Adrenal gland (tissue), 9 donors: ENCODE measurements at regions not wholly inside any gene's neighbourhood (a gene's known extent, or its start where the extent isn't known, plus 50 kb on each side); places are given as distances from the start of the nearest gene placed in this dataset.

Experiments used
- DNase-seq, 7 donors: peaks; one replicate each; pipeline ENCODE4 v3.0.0-alpha.2; 2019 to 2020
- H3K27ac ChIP-seq, 5 donors: fragments of 200-600 bp; sonication (generic) in 4 of 5; 1 replicate in 3 of 5; 2 replicates in 2 of 5; pipeline versions ENCODE4 v1.5.1 to v1.8.0; 2016 to 2020; ENCODE audit warnings: mild to moderate bottlenecking in 1 of 5
- H3K27me3 ChIP-seq: fragments of 200-600 bp; 2 replicates; pipeline ENCODE4 v1.8.0; 2021
- H3K36me3 ChIP-seq, 2 donors: fragments of 200-600 bp; replicated peaks in 1 of 2; 1 replicate in 1 of 2; 2 replicates in 1 of 2; pipeline versions ENCODE4 v1.5.1 to v1.8.0; 2018 to 2022
- H3K4me1 ChIP-seq, 2 donors: fragments of 200-600 bp; replicated peaks in 1 of 2; 1 replicate in 1 of 2; 2 replicates in 1 of 2; pipeline versions ENCODE4 v1.5.1 to v1.8.0; 2018 to 2021
- H3K4me3 ChIP-seq, 4 donors: fragments of 200-600 bp; sonication (generic) in 3 of 4; one replicate each; pipeline ENCODE4 v1.5.1; 2016 to 2018
- H3K9me3 ChIP-seq, 3 donors: fragments of 200-600 bp; sonication (generic) in 1 of 3; replicated peaks in 1 of 3; 1 replicate in 2 of 3; 2 replicates in 1 of 3; pipeline versions ENCODE4 v1.5.1 to v1.8.0; 2016 to 2021
- POLR2A ChIP-seq, 2 donors: fragments of 450-650 bp; IDR thresholded peaks; one replicate each; pipeline ENCODE4 v1.6.1; 2017; ENCODE audit warnings: antibody characterized with exemption in 2 of 2, mild to moderate bottlenecking in 2 of 2, moderate library complexity in 1 of 2
- WGBS, 4 donors: extraction: QIAGEN DNeasy Blood & Tissue Kit in 2 of 4; methylation state at CpG; one replicate each; pipeline versions ENCODE4 v1.1.5 to v1.1.7; 2013 to 2017; 5-methylcytosine and 5-hydroxymethylcytosine counted together
- intact Hi-C, 2 donors: fragments of 100-400 bp; cut with DNase I; formaldehyde crosslinking; loops; one replicate each; pipeline versions ENCODE4 v1.14.1 to v1.15.0; 2022 to 2023
- TF ChIP-seq, protein P1 (sequence below), 6 experiments: fragments of 450-650 bp in 4 of 6; fragments of 200-600 bp in 2 of 6; sonication (generic) in 1 of 6; IDR thresholded peaks; 1 replicate in 5 of 6; 2 replicates in 1 of 6; pipeline versions ENCODE4 v1.5.1 to v1.8.0; 2016 to 2021; ENCODE audit warnings: antibody characterized with exemption in 6 of 6, mild to moderate bottlenecking in 2 of 6, moderate library complexity in 1 of 6
- donor health status: healthy with polysubstance abuse.
- donor health status: Bipolar disorder and iron deficiency.
- donor health status: DM: yes; HTN: yes; CAD: no.
- donor health status: DM: no; HTN: no; CAD: no.
- donor health status: DM: no; HTN: no; CAD: no.

DNA sequence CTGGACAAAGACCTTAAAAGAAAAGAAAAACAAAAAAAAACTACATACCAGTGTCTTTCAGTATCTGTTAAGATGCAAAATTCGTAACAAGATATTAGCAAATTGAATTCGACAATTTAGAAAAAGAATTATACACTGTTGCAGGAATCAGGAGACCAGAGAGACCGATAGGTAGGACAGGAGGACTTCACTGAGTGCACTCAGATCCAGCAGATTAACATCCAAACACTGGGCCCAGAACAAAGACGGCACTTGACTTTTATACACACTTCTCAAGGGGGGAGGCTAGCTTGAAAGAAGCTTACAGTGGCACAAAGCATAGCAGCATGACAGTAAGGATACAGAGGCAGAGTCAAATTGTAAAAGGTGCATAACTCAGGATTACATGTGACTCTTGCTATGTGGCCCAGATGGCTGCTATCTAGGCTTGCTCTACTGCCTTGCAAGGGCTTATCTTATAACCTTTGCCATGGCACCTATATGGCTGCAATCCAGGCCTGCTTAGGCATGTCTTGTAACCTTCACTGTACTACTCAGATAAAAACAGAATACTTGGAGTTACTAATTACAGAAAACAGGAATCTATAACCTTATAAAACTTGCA lies 507.3 kb upstream of the LRRTM4 start:
- 44 to 70% (median 59%) methylated on average over 4 of the region's 4 CpGs for WGBS, 4 donors
- TF ChIP-seq, protein P1, sequence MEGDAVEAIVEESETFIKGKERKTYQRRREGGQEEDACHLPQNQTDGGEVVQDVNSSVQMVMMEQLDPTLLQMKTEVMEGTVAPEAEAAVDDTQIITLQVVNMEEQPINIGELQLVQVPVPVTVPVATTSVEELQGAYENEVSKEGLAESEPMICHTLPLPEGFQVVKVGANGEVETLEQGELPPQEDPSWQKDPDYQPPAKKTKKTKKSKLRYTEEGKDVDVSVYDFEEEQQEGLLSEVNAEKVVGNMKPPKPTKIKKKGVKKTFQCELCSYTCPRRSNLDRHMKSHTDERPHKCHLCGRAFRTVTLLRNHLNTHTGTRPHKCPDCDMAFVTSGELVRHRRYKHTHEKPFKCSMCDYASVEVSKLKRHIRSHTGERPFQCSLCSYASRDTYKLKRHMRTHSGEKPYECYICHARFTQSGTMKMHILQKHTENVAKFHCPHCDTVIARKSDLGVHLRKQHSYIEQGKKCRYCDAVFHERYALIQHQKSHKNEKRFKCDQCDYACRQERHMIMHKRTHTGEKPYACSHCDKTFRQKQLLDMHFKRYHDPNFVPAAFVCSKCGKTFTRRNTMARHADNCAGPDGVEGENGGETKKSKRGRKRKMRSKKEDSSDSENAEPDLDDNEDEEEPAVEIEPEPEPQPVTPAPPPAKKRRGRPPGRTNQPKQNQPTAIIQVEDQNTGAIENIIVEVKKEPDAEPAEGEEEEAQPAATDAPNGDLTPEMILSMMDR (IDR thresholded peaks at IDR 0.05), result no peak
- no peak for TF ChIP-seq POLR2A (IDR thresholded peaks at IDR 0.05)
- DNase-seq, result no peak
- intact Hi-C loops, result no loop called here
- no peaks in the 10 kb centered on the region for H3K27me3 ChIP-seq
- peaks cover 0 to 4% (median 0%) of the 10 kb centered on the region in 3 donors for H3K9me3 ChIP-seq
- no peak overlapping the region for H3K27ac ChIP-seq
- H3K4me1 ChIP-seq, result no peaks in the 10 kb centered on the region
- H3K36me3 ChIP-seq, result no peaks in the 10 kb centered on the region
- H3K4me3 ChIP-seq, result no peak overlapping the region

DNA sequence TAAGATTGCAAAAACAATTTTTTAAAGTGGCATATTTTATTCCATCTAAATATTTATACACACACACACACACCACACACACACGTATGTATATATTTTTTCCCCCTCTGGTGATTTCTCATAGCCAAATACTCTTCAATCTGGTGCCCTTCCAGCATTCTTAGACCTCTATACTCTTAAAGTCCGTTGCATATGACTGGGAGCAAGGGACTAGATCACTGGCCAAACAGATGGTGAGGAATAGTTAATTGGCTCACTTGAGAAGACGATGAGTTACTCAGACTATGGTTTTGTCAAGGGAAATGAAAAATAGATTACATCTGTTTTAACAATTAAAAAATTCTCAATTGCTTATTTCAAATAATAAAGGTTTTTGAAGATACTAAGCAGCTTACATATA lies 512.5 kb upstream of the LRRTM4 start:
- 49 to 61% (median 56%) methylated on average over 3 of the region's 3 CpGs for WGBS, 4 donors
- H3K4me3 ChIP-seq, result no peak overlapping the region
- intact Hi-C loops, result no loop called here
- H3K27ac ChIP-seq, result no peak overlapping the region
- H3K4me1 ChIP-seq, result no peaks in the 10 kb centered on the region
- no peak for DNase-seq
- no peaks in the 10 kb centered on the region for H3K9me3 ChIP-seq
- H3K27me3 ChIP-seq, result no peaks in the 10 kb centered on the region
- H3K36me3 ChIP-seq, result no peaks in the 10 kb centered on the region
- TF ChIP-seq, protein P1 (IDR thresholded peaks at IDR 0.05), result no peak
- TF ChIP-seq POLR2A (IDR thresholded peaks at IDR 0.05), result no peak

DNA sequence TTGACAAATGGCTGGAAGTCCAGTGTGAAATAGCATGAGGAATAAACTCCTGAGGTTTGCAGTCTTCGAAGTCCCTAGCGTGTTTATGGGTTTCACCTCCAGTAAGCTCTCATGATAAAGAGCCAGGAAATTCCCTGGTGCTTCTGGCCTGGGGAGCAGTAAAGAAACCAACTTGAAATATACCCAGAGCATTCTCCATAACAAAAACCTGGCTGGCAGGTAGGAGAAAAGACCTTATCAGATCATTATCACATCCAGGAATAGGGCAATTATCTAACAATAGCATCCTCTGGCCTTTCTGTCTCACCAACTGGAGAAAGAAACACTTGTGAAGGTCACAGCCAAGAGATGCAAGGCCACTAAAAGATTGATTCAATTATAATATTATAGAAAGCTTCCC lies 513.6 kb upstream of the LRRTM4 start:
- Histone ChIP-seq H3K9me3 (no peaks in the 10 kb centered on the region), H3K4me3 (no peak overlapping the region), H3K27ac (no peak overlapping the region), H3K4me1 (no peaks in the 10 kb centered on the region), H3K27me3 (no peaks in the 10 kb centered on the region), H3K36me3 (no peaks in the 10 kb centered on the region)
- WGBS, 4 donors, result 62 to 86% (median 74%) methylated on average over 2 of the region's 2 CpGs
- TF ChIP-seq, protein P1 (IDR thresholded peaks at IDR 0.05), result no peak
- TF ChIP-seq POLR2A (IDR thresholded peaks at IDR 0.05), result no peak
- intact Hi-C loops, result no loop called here
- no peak for DNase-seq

DNA sequence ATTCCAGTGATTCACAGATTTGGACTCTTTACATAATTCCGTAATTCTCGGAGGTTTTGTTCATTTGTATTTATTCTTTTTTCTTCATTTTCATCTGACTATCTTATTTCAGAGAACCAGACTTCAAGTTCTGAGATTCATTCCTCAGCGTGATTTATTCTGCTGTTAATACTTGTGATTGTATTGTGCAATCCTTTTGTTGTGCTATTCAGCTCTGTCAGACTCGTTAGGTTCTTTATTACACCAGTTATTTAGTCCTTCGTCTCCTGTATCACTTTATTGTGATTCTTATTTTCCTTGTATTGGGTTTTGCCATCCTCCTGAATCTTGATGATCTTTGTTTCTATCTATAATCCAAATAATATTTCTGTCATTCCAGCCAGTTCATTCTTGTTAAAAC lies 529.3 kb upstream of the LRRTM4 start:
- intact Hi-C loops, result no loop called here
- WGBS, 4 donors, result 71 to 87% (median 80%) methylated on average over 5 of the region's 5 CpGs

More for the DNA sequence above, 529.3 kb upstream of the LRRTM4 start:
- no peaks in the 10 kb centered on the region for H3K27me3 ChIP-seq
- no peak overlapping the region for H3K4me3 ChIP-seq
- no peaks in the 10 kb centered on the region for H3K4me1 ChIP-seq
- H3K27ac ChIP-seq, result no peak overlapping the region
- DNase-seq, result no peak
- no peaks in the 10 kb centered on the region for H3K9me3 ChIP-seq
- TF ChIP-seq, protein P1 (IDR thresholded peaks at IDR 0.05), result no peak
- no peak for TF ChIP-seq POLR2A (IDR thresholded peaks at IDR 0.05)
- no peaks in the 10 kb centered on the region for H3K36me3 ChIP-seq
